GM19468 (cell line): ENCODE measurements at regions not wholly inside any gene's neighbourhood (a gene's known extent, or its start where the extent isn't known, plus 50 kb on each side); places are given as distances from the start of the nearest gene placed in this dataset.

ENCODE experiments used
- ATAC-seq: cut with Tn5 transposase; IDR thresholded peaks from one replicate; pipeline ENCODE4 v1.9.1; 2021; ENCODE audit warnings: mild to moderate bottlenecking, moderate library complexity, moderate number of reproducible peaks; ENCODE audit not compliant: unreplicated experiment; ENCODE audit errors: extremely low read depth

GRCh38 chr12:124505001-124505818, 62.2 kb downstream of the NCOR2 start:
- ATAC-seq: no peak

GRCh38 chr12:124504273-124505000, 63.0 kb downstream of the NCOR2 start:
- no peak for ATAC-seq

GRCh38 chr12:124503305-124503704, 64.1 kb downstream of the NCOR2 start:
- no peak for ATAC-seq

- no peak for ATAC-seq
These were observed 65.0 kb downstream of the NCOR2 start for GRCh38 chr12:124502379-124502778.

- ATAC-seq: no peak
These were observed 65.6 kb downstream of the NCOR2 start for GRCh38 chr12:124501827-124502226.

- no peak for ATAC-seq
These were observed 66.3 kb downstream of the NCOR2 start for GRCh38 chr12:124501112-124501561.

DNA sequence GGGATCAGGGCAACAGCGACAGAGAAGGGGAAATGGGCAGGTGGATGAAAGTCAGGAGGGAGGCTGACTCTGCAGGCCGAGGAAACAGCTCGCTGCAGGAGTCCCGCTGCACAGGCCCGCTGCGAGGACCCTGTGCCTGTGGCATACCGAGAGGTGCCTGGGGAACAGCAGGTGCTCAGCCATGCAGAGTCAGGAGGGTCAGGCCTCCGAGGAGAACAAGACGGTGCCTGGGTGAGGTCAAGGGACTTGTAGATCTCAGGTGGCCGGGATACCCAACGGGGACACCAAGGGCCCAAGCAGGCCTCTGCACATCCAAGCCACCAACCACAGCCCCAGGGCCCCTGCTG, 67.5 kb downstream of the NCOR2 start:
- no peak for ATAC-seq

- no peak for ATAC-seq
These were observed 68.1 kb downstream of the NCOR2 start for GRCh38 chr12:124499190-124499753.

GRCh38 chr12:124498275-124499189, 68.9 kb downstream of the NCOR2 start:
- ATAC-seq: no peak

- no peak for ATAC-seq
These were observed 69.8 kb downstream of the NCOR2 start for GRCh38 chr12:124497658-124498057.

GRCh38 chr12:124497039-124497438, 70.4 kb downstream of the NCOR2 start:
- ATAC-seq: no peak

- ATAC-seq: no peak
These were observed 70.8 kb downstream of the NCOR2 start for GRCh38 chr12:124496584-124496983.

- no peak for ATAC-seq
These were observed 72.0 kb downstream of the NCOR2 start for GRCh38 chr12:124495194-124495983.

- no peak for ATAC-seq
These were observed 72.7 kb downstream of the NCOR2 start for GRCh38 chr12:124494751-124495129.

- peak; percentile 84 for ATAC-seq
These were observed 73.3 kb downstream of the NCOR2 start for GRCh38 chr12:124493809-124494750.

- ATAC-seq: no peak
These were observed 74.3 kb downstream of the NCOR2 start for GRCh38 chr12:124492879-124493808.

DNA sequence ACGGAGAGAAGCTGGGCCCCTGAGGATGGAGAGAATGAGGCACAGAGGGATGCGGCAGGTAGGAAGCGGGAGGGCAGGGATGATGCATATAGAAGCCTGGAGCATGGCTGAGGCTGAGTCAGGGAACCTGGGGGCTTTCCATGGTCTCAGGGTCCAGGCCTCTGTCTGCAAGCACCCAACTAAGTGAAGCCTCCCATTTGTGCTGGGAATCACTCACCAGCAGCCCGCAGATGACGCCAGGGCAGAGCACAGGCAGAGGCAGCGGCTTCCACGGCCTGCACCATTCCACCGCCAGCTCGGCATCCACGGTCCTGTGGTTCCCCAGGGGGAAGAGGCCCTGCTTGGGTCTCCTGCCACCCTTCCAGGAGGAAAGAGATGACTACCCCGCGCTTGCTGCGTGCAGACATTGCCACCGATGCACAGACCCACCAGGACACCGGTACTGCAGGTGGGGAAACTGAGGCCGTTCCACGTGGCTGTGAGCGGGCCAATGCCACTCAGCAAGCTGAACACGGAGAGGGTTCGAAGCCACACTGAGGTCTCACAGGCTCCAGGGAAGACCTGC, 75.5 kb downstream of the NCOR2 start:
- no peak for ATAC-seq
